GM18909 (cell line): ENCODE measurements at regions not wholly inside any gene's neighbourhood (a gene's known extent, or its start where the extent isn't known, plus 50 kb on each side); places are given as distances from the start of the nearest gene placed in this dataset.

Experiments
- ATAC-seq: cut with Tn5 transposase; IDR thresholded peaks from one replicate; pipeline ENCODE4 v1.9.1; 2021; ENCODE audit warnings: mild to moderate bottlenecking; ENCODE audit not compliant: unreplicated experiment, poor library complexity

- no peak for ATAC-seq
These were observed 340.8 kb downstream of the RPS24 start for GRCh38 chr10:78374331-78375028.

DNA sequence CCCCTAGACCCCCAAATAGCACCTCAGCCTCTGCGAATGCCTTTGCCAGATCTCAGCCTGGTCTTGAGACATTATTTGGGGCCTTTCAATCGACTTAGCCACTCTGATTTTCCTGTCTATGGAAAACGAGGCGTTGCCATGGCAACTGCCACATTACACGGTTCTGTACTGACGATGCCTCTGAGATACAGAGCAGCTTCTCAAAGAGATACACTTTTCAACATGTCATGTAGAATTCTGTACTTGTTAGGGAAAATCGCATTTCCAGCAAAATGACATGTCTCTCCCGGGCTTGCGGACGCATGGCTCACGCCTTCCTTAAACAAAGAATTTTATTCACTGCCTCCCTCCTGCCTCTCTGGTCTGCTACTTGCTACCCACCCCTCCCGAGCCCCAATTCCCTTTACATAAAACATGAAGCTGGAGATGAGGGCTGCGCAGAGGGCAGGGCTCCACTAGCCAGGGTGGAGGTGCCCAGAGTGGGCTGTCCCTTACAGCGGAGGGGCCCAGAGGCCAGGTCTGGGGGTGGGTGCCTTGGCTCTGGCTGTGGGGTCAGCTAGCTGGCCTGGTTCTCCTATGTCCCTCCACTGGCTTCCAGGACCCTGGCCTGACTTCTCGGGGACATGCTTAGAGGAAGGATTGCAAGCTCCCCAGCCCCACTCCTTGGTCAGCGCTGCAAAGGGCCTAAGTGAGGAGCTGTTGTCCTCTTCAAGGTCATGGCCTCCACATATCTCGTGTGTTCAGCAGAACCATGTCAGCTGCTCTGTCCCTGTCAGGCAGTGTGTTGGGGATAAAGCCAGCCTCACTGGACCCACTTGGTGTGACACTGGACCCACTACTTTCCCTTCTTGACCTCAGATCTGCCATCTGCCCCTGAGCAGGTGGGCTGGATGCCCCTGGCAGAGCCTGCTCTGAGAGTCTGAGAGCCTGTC, 342.5 kb downstream of the RPS24 start:
- no peak for ATAC-seq

DNA sequence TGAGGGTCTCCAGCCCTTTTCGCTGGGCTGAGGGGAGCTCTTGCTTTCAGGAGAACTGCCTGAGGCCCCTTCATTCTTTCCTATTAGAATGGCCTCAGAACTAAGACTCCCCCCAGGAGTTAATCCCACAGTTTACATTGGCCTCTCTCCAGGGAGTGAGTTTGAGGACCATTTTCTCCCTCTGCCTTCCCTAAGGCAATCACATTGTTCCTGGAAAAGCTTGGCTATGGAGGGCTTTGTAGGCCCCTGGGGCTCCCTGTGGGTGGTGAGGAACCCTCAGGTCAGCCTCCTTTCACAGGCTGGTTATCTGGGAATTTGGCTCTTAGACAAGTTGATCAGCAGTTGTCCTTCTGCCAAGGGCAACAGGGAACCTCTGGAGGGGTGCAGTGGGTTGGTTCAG, 343.7 kb downstream of the RPS24 start:
- no peak for ATAC-seq

- no peak for ATAC-seq
These were observed 344.5 kb downstream of the RPS24 start for GRCh38 chr10:78378192-78378591.

DNA sequence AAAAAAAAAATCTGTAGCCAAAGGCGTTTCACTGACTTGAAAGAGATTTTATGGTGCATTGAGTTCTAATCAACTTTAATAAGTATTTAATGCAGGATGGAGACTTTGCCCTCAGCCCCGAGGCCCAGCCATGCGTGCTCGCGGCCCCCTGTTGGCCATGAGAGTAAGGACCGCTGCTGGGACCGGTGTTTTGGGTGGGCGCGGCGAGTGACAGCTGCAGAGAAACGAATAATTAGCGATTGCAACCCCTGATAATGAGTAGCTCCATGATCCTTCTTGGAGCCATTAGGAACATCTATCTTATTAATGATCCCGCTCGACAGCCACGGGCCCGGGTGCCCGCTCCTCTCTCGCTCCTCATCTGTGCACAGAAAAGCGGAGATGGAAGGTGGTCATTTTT, 347.4 kb downstream of the RPS24 start:
- ATAC-seq: no peak

DNA sequence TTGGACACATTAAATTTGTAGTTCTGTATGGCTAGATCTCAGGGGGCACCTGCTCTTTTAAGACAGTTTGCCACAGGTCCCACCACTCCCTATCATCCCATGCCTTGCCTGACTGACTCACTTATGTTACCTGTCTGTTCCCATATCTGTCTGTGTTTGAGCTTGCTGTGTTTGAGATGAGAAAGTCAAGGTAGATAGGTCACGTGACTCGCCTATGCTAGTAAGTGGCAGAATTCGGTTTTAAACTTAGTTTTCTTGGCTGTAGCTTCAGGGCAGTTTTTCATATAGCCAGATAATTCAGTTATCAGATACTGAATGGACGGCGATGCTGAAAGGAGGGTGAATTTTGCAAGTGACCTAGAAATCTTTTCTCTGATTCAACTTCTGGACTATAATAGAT, 348.4 kb downstream of the RPS24 start:
- ATAC-seq: no peak

GRCh38 chr10:78382772-78383171, 349.1 kb downstream of the RPS24 start:
- ATAC-seq: no peak

DNA sequence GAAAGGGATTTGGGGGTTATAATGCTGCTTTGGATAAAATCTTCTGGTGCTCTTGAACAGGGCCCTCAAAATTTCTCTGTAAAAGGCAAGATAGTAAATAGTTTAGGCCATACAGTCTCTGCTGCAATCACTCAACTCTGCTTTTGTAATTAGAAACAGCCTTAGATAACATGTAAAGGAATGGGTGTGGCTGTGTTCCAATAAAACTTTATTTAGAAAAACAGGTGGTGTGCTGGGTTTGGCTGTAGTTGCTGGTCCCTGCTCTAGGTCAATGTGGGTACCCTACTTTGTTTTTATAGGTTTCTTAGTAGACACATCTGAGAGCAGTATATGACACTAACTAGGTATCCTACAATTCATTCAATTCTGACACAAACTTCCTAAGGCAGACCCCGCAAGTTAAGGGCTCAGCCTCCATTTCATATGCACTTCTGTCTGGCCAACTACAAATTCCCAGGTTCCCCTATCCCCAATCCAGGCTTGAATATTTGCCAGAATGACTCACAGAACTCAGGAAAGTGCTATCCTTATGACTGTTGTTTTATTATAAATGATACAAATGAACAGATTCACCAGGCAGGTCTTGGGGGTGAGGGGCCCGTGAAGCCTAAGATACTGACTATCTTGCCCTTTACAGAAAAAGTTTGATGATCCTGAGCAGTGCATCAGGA, 349.9 kb downstream of the RPS24 start:
- no peak for ATAC-seq

- ATAC-seq: no peak
These were observed 350.4 kb downstream of the RPS24 start for GRCh38 chr10:78384049-78384431.

DNA sequence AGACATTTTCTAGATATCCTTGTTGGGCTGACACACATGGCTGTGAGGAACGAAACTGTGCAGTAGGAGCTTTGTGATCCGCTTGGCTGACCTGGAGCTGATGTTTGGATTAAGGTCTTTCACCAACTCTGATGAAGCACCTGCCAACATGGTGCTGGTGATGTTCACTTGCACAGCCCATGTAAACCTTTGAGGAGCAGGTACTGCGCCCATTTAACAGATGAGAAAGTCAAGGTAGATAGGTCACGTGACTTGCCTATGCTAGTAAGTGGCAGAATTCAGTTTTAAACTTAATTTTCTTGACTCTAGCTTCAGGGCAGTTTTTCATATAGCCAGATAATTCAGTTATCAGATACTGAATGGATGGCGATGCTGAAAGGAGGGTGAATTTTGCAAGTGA, 351.9 kb downstream of the RPS24 start:
- ATAC-seq: no peak

DNA sequence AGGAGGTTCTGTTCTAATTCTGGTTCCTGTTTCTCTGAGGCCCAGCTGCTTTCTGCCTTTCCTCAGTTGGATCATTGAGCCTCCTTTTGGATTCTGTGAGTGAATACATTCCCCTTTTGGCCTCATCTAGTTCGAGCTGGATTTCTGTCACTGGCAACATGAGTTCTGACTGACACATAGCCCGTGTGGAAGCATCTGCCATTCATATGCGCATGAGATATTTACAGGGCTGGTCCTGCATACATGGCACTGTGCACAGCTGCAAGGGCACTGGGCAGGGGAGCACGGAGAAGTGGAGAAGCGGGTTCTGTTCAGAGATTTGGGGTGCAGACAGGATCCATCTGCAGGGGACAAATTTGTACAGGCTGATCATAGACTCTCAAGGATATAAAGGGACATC, 352.8 kb downstream of the RPS24 start:
- ATAC-seq: no peak

DNA sequence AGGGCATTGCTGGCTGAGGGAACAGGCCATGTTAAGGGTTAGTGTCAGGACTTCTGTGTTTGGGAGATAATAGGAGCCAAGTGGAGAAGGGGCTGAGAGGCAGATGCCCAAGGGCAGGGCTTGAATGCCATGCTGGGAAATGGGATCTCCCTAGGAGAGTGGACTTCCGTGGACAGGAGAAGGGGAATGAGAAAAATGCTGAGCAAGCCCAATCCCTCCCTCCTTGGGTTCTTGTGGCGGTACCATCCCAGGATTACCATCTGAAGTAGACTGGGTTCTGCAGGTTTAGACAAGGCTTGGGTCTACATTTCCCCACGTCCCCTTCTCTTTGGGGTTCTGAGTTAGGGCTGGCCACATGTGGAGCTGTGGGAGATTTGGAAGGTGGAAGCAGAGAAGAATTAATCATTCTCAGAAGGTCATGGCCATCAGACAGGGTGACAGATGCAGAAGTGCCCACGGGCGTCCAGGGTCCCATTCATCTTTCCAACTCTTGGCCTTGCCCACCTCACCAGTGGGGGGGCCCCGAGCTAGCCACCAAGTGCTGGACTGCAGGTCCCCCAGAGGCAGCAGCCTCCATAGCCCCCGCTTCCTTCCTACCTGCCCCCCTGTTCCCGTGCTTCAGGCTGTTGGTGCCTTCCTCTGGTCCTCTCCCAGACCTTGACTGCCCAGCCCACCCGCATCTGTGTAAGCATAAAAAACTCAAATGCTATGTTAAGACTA, 354.8 kb downstream of the RPS24 start:
- ATAC-seq: no peak

GRCh38 chr10:78389419-78389818, 355.8 kb downstream of the RPS24 start:
- no peak for ATAC-seq

- no peak for ATAC-seq
These were observed 356.4 kb downstream of the RPS24 start for GRCh38 chr10:78390051-78390450.

- no peak for ATAC-seq
These were observed 357.2 kb downstream of the RPS24 start for GRCh38 chr10:78390817-78391216.

- no peak for ATAC-seq
These were observed 357.9 kb downstream of the RPS24 start for GRCh38 chr10:78391585-78391984.

GRCh38 chr10:78392197-78392596, 358.5 kb downstream of the RPS24 start:
- ATAC-seq: no peak

DNA sequence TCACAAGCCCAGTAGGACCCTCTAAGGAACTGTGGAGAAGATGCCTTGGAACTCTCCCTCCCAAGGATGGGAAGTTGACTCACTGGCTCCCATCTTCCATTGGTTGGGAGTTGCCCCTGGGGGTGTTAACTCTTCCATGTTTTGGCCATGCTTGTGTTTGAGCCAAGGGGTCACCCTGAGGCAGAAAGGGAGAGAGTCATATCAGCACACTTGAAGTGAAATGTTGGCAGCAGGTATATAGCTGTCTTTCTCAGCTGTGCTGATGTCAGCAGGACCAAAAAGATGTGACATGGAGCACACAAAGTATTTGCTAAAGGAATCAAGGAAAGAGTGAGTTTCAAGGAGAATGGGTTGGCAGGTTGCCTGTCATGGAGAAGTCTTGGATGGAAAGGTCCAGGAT, 359.4 kb downstream of the RPS24 start:
- no peak for ATAC-seq

GRCh38 chr10:78394047-78394446, 360.4 kb downstream of the RPS24 start:
- ATAC-seq: no peak

DNA sequence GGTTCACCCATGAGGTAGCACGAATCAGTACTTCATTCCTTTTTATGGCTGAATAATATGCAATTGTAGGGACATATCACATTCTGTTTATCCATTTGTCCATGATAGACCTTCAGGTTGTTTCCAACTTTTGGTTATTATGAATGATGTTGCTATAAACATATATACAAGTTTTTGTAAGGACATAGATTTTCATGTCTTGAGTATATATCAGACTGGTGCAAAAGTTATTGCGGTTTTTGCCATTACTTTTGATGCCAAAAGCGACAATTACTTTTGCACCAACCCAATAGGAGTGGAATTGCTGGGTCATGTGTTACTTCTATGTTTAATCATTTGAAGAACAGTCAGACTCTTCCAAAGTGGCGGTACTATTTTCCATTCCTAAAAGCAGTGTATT, 361.5 kb downstream of the RPS24 start:
- ATAC-seq: no peak

DNA sequence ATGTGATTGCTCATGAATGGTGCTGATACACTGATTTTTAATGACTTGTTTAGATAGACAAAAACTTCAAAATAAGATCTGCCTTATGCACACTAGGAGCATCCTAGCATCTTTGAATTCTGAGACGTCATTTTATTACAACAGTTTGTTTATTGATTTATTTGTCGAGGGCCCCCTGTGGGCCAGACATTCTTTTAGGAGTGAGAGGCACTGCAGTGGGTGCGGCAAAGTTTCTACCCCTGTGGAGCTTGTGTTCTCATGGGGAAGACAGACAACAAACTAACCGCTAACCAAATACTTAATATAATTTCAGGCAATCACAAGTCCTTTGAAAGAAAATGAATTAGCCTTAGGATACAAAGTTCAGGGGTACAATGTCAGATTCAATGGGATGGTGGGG, 363.1 kb downstream of the RPS24 start:
- no peak for ATAC-seq
